ENCODE measurements at regions not wholly inside any gene's neighbourhood (a gene's known extent, or its start where the extent isn't known, plus 50 kb on each side); places are given as distances from the start of the nearest gene placed in this dataset.
"Not testable (repeated sequence)": the region's sequence is repeated elsewhere in the genome, so short reads cannot be mapped to it uniquely, and the experiment has no call there.

DNA sequence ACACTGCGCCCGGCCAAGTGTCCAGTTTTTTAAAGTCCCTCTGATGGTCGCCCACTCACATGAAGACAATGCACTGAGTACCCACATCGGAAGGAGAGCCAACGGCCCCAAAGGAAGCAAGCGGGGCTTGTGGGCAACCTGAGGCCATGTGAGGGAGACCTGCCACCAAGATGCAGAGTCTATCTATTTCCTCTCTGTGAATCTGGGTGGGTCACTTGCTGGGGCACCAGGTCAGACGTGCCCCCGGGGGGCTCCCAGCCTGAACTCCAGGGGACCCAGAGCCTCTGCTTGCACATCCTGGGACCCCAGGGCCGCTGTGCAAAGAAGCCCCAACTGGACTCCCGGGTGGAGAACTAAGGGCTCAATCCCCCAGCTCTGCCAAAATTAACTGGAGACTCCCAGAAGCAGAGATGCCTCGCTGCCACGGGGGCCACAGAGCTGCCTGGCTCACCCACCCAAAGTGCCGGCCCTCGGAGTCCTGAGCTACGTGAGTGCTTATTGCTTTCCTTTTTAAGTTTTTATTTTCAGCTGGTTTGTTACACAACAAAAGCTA is 106.4 kb downstream of the BRD1 start:
- DNase-seq = no peak

DNA sequence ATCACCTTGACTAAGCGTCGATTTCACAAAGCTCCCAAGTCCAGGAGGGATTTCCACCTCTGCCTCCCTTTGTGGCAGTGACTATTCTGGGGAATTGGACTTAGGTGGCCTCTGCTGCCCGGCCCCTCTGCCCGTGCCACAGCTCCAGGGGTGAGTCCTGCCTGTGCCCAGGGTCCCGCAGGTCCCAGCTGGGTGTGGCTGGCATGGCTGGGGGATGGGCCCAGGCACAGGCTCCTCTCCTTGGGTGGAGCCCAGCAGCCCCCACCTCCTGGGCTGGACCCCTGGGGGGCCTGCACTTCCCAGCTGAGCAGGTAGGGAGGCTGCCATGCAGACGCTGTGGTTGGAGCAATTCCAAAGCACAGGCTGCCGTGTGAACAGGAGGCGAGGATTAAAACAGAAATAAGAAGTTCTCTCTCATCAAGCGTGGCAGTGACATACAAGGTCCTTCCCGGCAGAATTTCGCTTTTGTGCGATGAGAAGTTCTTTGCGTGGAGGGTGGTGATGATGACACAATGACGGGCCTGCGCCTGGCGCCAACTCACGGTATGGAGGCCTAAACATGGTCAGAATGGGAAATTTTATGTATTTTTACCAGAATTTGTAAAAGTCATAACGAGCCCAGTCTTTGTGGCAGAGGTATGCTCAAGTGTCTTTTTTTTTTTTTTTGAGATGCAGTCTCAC is 107.3 kb downstream of the BRD1 start:
- DNase-seq = no peak

DNA sequence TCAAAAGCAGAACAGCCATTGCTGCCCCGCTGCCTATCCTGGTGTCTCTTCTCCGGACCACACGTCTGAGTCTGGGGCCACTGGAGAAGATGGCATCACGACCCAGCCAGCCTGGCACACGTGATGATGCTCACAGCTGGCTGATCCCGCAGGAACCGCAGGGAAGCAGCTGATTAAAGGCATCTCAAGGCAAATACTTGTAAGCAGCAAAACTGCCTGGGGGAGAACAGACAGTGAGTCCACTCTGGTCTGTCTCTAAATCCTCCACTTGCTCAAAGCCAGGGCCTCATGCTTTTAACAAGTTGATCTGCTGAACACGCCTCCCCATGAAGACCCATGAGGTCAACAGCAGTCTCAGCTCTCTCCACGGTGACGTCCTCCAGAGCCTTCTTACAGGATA is 108.6 kb downstream of the BRD1 start:
- DNase-seq = no peak

- no peak for DNase-seq
Observed at GRCh38 chr22:49718396-49718795, 109.3 kb downstream of the BRD1 start.

DNA sequence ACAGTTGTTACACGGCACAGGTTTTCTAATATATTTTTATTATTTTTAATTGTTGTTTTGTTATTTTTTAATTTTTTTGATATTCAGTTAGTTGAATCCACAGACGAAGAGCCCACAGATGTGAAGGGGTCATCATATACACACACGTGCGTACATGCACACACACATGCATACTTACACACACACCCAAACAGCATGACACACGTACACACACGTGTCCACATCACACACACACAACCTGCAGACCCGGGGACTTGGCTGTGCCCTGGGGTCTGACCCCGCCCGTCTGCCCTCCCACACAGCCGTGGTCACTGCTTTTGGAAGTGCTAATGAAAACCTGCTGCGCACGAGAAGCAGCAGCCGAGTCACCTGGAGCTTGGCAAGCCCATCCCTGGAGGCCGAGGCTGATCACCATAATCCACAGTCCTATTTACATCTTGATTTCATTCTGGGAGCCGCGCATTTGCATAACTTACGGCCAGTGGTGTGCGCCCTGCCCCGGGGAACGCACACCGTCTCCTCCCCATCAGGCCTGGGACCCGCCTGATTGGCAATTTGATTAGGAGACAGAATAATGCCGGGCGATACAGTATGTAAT is 110.3 kb downstream of the BRD1 start:
- DNase-seq = no peak

DNA sequence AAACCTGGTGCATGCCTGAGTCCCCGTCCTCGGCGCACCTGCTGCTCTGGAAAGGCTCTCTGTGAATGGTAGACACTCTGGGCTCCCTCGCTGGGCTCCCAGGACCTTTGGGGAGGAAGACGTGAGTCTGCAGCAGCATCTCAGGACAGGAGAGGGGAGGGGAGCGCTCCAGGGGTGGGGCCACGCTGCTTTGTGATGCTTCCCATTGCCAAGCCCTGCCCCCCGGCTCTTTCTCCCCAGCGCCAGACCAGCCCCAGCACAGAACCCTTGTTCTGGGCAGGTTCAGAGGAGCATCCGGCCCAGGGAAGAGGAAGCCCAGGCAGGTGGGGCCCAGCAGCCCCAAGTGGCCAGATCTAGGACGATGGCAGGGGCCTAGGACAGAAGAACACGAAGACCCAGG is 111.2 kb downstream of the BRD1 start:
- DNase-seq = no peak

DNA sequence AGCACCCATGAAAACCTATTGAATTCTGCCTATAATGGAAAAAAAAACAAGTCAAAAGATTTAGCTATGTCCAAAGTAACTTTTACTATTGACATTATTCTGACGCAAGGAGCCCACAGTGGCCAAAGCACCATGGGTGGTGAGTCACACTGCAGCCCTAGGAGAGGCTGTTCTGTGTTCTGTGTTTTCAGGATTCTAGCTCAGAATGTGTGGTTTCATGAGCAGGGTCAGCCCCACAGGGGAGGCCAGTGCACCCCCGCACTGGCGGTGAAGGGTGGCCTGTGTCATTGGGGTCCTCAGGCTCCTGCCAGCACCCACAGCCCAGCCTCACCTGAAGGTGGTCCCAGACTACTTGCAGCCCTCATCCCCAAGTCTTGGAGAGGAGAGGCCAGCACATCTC is 112.2 kb downstream of the BRD1 start:
- DNase-seq = no peak

DNA sequence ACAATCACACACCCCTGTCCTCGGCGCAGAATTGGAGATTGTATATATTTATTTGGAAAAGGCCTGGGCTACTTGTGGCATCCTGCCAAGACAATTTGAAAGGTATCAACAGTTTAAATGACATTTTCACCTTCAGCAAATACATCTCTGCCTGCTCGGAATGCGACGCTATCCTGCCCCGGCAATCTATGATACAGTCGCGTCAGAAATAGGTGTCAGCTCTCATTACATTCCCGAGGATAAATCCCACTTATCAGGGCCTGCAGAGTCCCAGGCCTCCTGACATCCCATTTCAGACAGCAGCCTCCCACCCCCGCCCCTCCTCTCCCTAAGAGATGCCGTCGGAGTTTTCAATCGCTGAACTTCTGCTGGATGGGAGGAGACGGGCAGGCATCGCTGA is 114.7 kb downstream of the BRD1 start:
- no peak for DNase-seq

DNA sequence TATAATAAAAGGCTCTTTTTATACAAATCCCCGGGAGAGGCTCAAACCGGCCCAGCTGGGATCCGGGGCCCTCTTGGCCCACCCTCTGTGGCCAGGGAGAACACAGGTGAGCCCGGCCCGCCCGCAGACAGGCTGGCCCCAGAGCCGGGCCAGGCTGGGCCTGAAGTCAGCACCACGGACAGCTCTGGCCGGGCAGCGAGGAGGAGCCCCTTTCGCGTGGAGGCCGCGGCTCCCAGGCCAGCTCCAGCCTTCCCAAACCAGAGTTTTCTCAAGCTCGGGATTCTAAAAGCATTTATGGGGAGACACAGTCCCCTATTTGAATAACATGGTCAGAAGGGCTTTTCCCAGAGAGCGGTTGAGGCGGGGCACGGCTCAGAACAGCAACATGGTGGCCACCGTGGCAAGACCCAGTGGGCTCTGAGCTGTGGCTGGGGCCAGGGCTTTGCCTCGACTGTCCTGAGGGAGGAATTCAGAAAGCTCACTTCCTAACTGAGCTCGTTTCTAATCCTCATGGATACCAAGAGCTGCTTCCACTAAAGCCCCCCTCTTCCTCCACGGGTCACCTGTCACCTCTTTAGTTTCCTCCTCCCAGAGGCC is 115.4 kb downstream of the BRD1 start:
- no peak for DNase-seq

DNA sequence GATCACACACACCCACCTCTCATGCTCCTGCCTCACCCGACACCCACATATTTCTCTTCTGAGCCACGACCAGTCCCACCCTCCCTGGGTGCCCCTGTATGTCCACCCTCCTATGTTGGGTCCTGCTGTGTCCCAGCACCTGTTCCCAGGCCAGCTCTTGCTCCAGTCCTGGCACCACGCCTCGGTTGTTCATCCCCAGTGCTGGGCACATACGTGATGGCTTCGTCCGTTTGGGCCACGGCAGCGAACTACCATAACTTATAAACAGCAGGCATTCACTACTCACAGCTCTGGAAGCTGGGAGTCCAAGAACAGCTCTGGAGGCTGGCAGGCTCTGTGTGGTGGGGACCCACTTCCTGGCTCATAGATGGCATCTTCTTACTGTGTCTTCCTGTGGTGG is 116.9 kb downstream of the BRD1 start:
- no peak for DNase-seq

DNA sequence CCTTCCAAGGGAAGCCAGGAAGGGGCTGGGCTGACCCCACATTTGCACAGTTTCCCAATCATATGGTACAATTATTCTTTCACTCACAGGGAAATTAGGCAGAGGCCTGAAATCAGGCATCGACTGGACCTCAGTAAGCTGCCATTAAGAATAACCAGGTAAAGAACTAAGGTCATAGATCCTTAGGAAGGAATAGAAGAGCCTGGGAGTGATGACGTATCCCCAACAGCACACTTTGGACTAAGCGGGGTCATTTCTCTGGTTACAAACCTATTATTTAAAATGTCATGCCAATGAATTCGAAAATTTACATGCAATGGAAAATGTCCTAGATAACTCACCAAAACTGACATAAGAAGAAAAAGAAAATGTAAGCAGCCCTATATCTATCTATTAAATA is 118.2 kb downstream of the BRD1 start:
- DNase-seq = no peak

- no peak for DNase-seq
Observed at GRCh38 chr22:49705972-49706352, 121.7 kb downstream of the BRD1 start.

DNA sequence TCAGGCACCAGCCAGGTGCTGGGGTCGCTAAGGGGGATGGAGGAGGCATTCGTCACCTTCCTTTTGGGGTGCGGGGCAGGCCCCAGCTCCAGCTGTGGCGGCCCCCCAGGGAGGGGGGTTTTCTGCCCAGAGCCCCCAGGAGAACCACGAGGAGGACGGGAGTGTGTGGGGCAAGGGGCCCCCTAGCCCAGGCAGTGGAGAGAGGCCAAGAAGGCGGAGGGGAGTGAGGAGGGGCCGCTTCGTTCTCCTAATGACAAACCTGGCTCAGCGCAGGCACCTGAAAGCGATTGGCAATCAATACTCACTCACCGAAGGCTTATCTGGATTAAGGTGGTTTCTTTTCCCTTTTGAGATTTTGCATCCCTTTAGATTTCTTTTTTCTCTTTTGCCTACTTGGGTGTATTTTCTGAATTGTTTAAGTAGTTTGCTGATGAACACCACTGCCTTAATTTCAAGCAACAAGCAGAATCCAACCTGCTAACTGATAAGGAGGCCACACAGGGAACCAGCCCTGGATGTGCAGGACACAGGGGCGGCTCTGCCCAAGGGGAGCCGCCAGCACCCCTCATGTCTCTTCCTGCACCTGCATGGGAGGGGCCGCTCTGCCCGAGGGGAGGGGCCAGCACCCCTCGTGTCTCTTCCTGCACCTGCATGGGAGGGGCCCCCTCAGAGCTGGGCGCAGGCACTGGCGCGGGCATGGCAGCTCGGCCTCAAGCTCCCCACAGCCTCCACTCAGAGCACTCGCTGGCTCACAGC is 122.3 kb downstream of the BRD1 start:
- no peak for DNase-seq

- DNase-seq = no peak
Observed at GRCh38 chr22:49704345-49705215, 123.1 kb downstream of the BRD1 start.

- no peak for DNase-seq
Observed at GRCh38 chr22:49703990-49704344, 123.7 kb downstream of the BRD1 start.

- DNase-seq = no peak
Observed at GRCh38 chr22:49703505-49703904, 124.2 kb downstream of the BRD1 start.

GRCh38 chr22:49702068-49702397 is 125.6 kb downstream of the BRD1 start:
- DNase-seq = no peak

GRCh38 chr22:49701380-49702067 is 126.1 kb downstream of the BRD1 start:
- DNase-seq = no peak

DNA sequence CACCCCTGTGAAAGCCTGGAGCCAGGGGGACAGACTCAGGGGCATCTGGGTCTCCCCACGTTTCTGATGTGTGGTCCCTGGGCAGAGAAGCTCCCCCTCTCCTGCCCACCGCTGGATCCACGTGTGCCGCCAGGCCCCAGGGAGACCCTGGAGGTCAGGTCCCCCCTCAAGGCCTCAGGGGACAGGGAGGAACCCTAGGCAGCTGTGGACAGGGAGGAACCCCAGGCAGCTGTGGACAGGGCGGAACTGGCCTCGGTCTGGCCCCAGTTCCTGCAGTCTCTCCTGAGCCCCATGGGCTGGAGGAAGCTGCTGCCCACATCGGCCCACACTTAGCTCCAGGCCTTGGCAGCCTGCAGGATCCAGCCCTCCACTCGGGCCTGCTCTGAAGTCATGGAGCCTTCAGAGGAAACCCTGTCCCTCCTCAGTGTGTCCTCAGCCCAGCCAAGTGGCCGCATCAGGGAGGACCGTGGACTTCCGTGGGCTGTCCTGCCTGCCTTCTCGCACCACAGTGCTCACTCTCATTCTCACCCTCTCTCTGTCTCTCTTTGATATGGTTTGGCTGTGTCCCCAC is 127.7 kb downstream of the BRD1 start:
- DNase-seq = no peak

- no peak for DNase-seq
Observed at GRCh38 chr22:49699476-49699875, 128.2 kb downstream of the BRD1 start.

- not testable (repeated sequence) for DNase-seq
Observed at GRCh38 chr22:49698616-49699015, 129.1 kb downstream of the BRD1 start.

GRCh38 chr22:49697047-49697446 is 130.6 kb downstream of the BRD1 start:
- DNase-seq = no peak
